HCT116 (cell line): ENCODE measurements at regions not wholly inside any gene's neighbourhood (a gene's known extent, or its start where the extent isn't known, plus 50 kb on each side); places are given as distances from the start of the nearest gene placed in this dataset.

ENCODE experiments used
- ATAC-seq: fragments of 200-7000 bp; cut with Tn5 transposase; 2 replicates; pipeline ENCODE4 v1.9.1; 2020; ENCODE audit warnings: mild to moderate bottlenecking, moderate library complexity
- BruUV-seq: library from RNA; stranded (reverse); fragments of 400-500 nt; replicated peaks from 2 replicates; lab custom pipeline; 2021; lab: Mats Ljungman, UMichigan
- CTCF ChIA-PET: fragments of 300-600 bp; sonication (Branson Sonifier 250); formaldehyde crosslinking; loops from one replicate; lab custom pipeline; 2021; ENCODE audit warnings: antibody characterized with exemption; lab: Charles Lee
- POLR2A ChIA-PET: fragments of 300-600, 350-600 bp; sonication (Branson Sonifier 250); formaldehyde crosslinking; loops from one replicate; lab custom pipeline; 2021; ENCODE audit warnings: antibody characterized with exemption; lab: Charles Lee
- RAD21 ChIA-PET, 2 experiments: fragments of 300-600 bp; sonication (Branson Sonifier 250); formaldehyde crosslinking; loops; one replicate each; lab custom pipeline; 2023; ENCODE audit warnings: low total read pairs in 2 of 2; ENCODE audit not compliant: uncharacterized antibody in 2 of 2, unreplicated experiment in 2 of 2, low non-redundant PET in 1 of 2; lab: Charles Lee
- DNase-seq: peaks from one replicate; pipeline ENCODE4 v3.0.0-alpha.2; 2010; ENCODE audit warnings: low read depth, low spot score
- H2AFZ ChIP-seq: fragments of 200-600 bp; shearing (Covaris generic), sonication (generic); 2 replicates; pipeline ENCODE4 v1.6.1; 2017; ENCODE audit warnings: low read depth, mixed run types, mixed read lengths, antibody characterized with exemption, low read length; ENCODE audit not compliant: poor library complexity, severe bottlenecking
- H3K27ac ChIP-seq: 2 replicates; pipeline ENCODE4 v1.5.1; 2012; ENCODE audit warnings: low read depth, low read length
- H3K27me3 ChIP-seq: fragments of 200-600 bp; sonication (generic); 2 replicates; pipeline ENCODE4 v1.6.1; 2016; ENCODE audit warnings: mixed run types, low read length, mixed read lengths; ENCODE audit not compliant: insufficient read depth
- H3K36me3 ChIP-seq, 2 experiments: fragments of 200-500 bp in 1 of 2; fragments of 200-600 bp in 1 of 2; sonication (Bioruptor generic) in 1 of 2; sonication (generic) in 1 of 2; 2 replicates each; pipeline versions ENCODE4 v1.5.1 to v1.6.1; 2014 to 2016; ENCODE audit warnings: low read length in 2 of 2, inconsistent platforms in 1 of 2, mixed read lengths in 1 of 2, mixed run types in 1 of 2; ENCODE audit not compliant: insufficient read depth in 2 of 2, control insufficient read depth in 1 of 2
- H3K4me1 ChIP-seq, 2 experiments: fragments of 200-600 bp in 1 of 2; sonication (generic) in 1 of 2; 2 replicates each; pipeline versions ENCODE4 v1.5.1 to v1.6.1; 2012 to 2017; ENCODE audit warnings: low read length in 2 of 2, inconsistent platforms in 1 of 2, mild to moderate bottlenecking in 1 of 2, mixed read lengths in 1 of 2, mixed run types in 1 of 2, moderate library complexity in 1 of 2; ENCODE audit not compliant: insufficient read depth in 2 of 2, control insufficient read depth in 1 of 2
- H3K4me2 ChIP-seq: fragments of 200-600 bp; sonication (generic); 2 replicates; pipeline ENCODE4 v1.6.1; 2017; ENCODE audit warnings: mixed run types, low read length, mixed read lengths
- H3K4me3 ChIP-seq, 2 experiments: fragments of 200-600 bp in 1 of 2; sonication (generic) in 1 of 2; replicated peaks in 1 of 2; 2 replicates each; pipeline ENCODE4 v1.5.1; 2011 to 2016; ENCODE audit warnings: low read length in 2 of 2, control low read depth in 1 of 2, low read depth in 1 of 2, mild to moderate bottlenecking in 1 of 2, mixed read lengths in 1 of 2, mixed run types in 1 of 2
- H3K79me2 ChIP-seq: fragments of 200-600 bp; sonication (generic); 2 replicates; pipeline ENCODE4 v1.6.1; 2017; ENCODE audit warnings: mild to moderate bottlenecking, mixed run types, low read length, moderate library complexity, mixed read lengths; ENCODE audit not compliant: insufficient read depth
- H3K9ac ChIP-seq: fragments of 200-600 bp; sonication (generic); 2 replicates; pipeline ENCODE4 v1.6.1; 2016; ENCODE audit warnings: low read length, mixed read lengths
- H3K9me2 ChIP-seq: fragments of 200-600 bp; sonication (generic), shearing (Covaris generic); 2 replicates; pipeline ENCODE4 v1.6.1; 2017; ENCODE audit warnings: mixed run types, mild to moderate bottlenecking, moderate library complexity; ENCODE audit not compliant: insufficient read depth
- H3K9me3 ChIP-seq, 2 experiments: fragments of 200-500 bp in 1 of 2; fragments of 200-600 bp in 1 of 2; sonication (Bioruptor generic) in 1 of 2; sonication (generic) in 1 of 2; 2 replicates each; pipeline ENCODE4 v1.6.1; 2014 to 2017; ENCODE audit warnings: low read length in 2 of 2, mixed read lengths in 2 of 2, inconsistent platforms in 1 of 2, low read depth in 1 of 2, mild to moderate bottlenecking in 1 of 2, mixed run types in 1 of 2, moderate library complexity in 1 of 2; ENCODE audit not compliant: control insufficient read depth in 1 of 2, insufficient read depth in 1 of 2
- H4K20me1 ChIP-seq: fragments of 200-600 bp; sonication (generic), shearing (Covaris generic); 2 replicates; pipeline ENCODE4 v1.6.1; 2017; ENCODE audit warnings: mixed run types, mild to moderate bottlenecking, moderate library complexity; ENCODE audit not compliant: insufficient read depth
- CBX3 ChIP-seq: IDR thresholded peaks from 2 replicates; pipeline ENCODE4 v1.6.1; 2012; ENCODE audit warnings: low read depth
- CEBPB ChIP-seq: IDR thresholded peaks from 2 replicates; pipeline ENCODE4 v1.6.1; 2012; ENCODE audit warnings: low read depth
- CTCF ChIP-seq, 3 experiments: fragments of 200-600 bp in 1 of 3; sonication (generic) in 1 of 3; IDR thresholded peaks in 2 of 3; conservative IDR thresholded peaks in 1 of 3; 2 replicates each; pipeline ENCODE4 v1.5.1; 2012 to 2017; ENCODE audit warnings: low read depth in 2 of 3, low read length in 2 of 3, antibody characterized with exemption in 1 of 3, borderline replicate concordance in 1 of 3, control low read depth in 1 of 3, mild to moderate bottlenecking in 1 of 3, mixed read lengths in 1 of 3, mixed run types in 1 of 3, moderate library complexity in 1 of 3; ENCODE audit not compliant: insufficient read depth in 1 of 3
- EGR1 ChIP-seq: IDR thresholded peaks from 2 replicates; pipeline ENCODE4 v1.6.1; 2012; ENCODE audit warnings: low read depth
- EZH2phosphoT487 ChIP-seq: fragments of 200-600 bp; IDR thresholded peaks from 2 replicates; pipeline ENCODE4 v1.6.1; 2018; ENCODE audit warnings: antibody characterized with exemption, borderline replicate concordance
- JUND ChIP-seq: IDR thresholded peaks from 2 replicates; pipeline ENCODE4 v1.6.1; 2012
- POLR2A ChIP-seq: IDR thresholded peaks from 2 replicates; pipeline ENCODE4 v1.7.0; 2011; ENCODE audit warnings: borderline replicate concordance; ENCODE audit not compliant: insufficient read depth, insufficient read length; ENCODE audit errors: extremely low read depth
- RAD21 ChIP-seq: IDR thresholded peaks from 2 replicates; pipeline ENCODE4 v1.6.1; 2012; ENCODE audit warnings: low read depth, mild to moderate bottlenecking
- SIN3A ChIP-seq: IDR thresholded peaks from 2 replicates; pipeline ENCODE4 v1.6.1; 2012; ENCODE audit warnings: low read depth
- SRF ChIP-seq: IDR thresholded peaks from 2 replicates; pipeline ENCODE4 v1.6.1; 2012; ENCODE audit warnings: low read depth
- TCF7L2 ChIP-seq: IDR thresholded peaks from 2 replicates; pipeline ENCODE4 v1.7.0; 2011; ENCODE audit warnings: borderline replicate concordance, inconsistent platforms; ENCODE audit not compliant: insufficient read depth, insufficient read length; ENCODE audit errors: extremely low read depth
- YY1 ChIP-seq: IDR thresholded peaks from 2 replicates; pipeline ENCODE4 v1.6.1; 2011; ENCODE audit warnings: low read length, low read depth, moderate library complexity, mild to moderate bottlenecking; ENCODE audit not compliant: insufficient replicate concordance; ENCODE audit errors: extremely low read depth
- ZBTB33 ChIP-seq: IDR thresholded peaks from 2 replicates; pipeline ENCODE4 v1.6.1; 2011; ENCODE audit warnings: mild to moderate bottlenecking, low read length, moderate library complexity; ENCODE audit not compliant: insufficient replicate concordance; ENCODE audit errors: extremely low read depth
- ZFX ChIP-seq: fragments of 450-650 bp; IDR thresholded peaks from 2 replicates; pipeline ENCODE4 v1.6.1; 2017
- intact Hi-C: fragments of 100-400 bp; cut with micrococcal nuclease; formaldehyde crosslinking; loops from 2 replicates; pipeline ENCODE4 v1.10.0; 2022

GRCh38 chr12:74365178-74365964 is 172.3 kb upstream of the ATXN7L3B start:
- no peak overlapping the region for H3K4me2 ChIP-seq
- H3K9me2 ChIP-seq = no peaks in the 10 kb centered on the region
- ChIA-PET RAD21 (no interaction called here), POLR2A (no interaction called here), CTCF (no interaction called here)
- no peaks in the 10 kb centered on the region for H3K27me3 ChIP-seq
- H4K20me1 ChIP-seq = no peaks in the 10 kb centered on the region
- no TSS peak for BruUV-seq
- DNase-seq = no peak
- H3K79me2 ChIP-seq = no peaks in the 10 kb centered on the region
- H2AFZ ChIP-seq = no peak overlapping the region
- no peaks in the 10 kb centered on the region for H3K36me3 ChIP-seq
- no peaks in the 10 kb centered on the region for H3K4me1 ChIP-seq
- H3K9me3 ChIP-seq = no peaks in the 10 kb centered on the region
- peak; percentile 64; the same call in 1 of the 2 replicates for ATAC-seq
- no peak overlapping the region for H3K27ac ChIP-seq
- H3K9ac ChIP-seq = no peak overlapping the region
- no peak overlapping the region for H3K4me3 ChIP-seq
- TF ChIP-seq CTCF (IDR thresholded peaks at IDR 0.05 in 2 of 3, conservative IDR thresholded peaks at IDR 0.05 in 1 of 3; ENCODE audit: borderline replicate concordance in 1 of 3, insufficient read depth in 1 of 3, low read depth in 2 of 3, low read length in 2 of 3) (peak in 2 of 3 experiments; percentile 25 to 55; a peak in 3 of 6 replicates), RAD21 (peak; percentile 39; the same call in 1 of the 2 replicates), EGR1 (no peak)
- intact Hi-C loops = no loop called here

- ATAC-seq = no peak
- POLR2A ChIA-PET = no interaction called here
- RAD21 ChIA-PET = no interaction called here
- no peak for TF ChIP-seq EZH2phosphoT487
- no peak for TF ChIP-seq YY1
- no peak for TF ChIP-seq RAD21
- TF ChIP-seq POLR2A = no peak
- no peak for TF ChIP-seq CBX3
- TF ChIP-seq TCF7L2 = no peak
- no peak for TF ChIP-seq SIN3A
- no peak for TF ChIP-seq SRF
- no peak for TF ChIP-seq ZFX
- no peak for TF ChIP-seq ZBTB33
- TF ChIP-seq JUND = no peak
- TF ChIP-seq CEBPB = no peak
Observed at GRCh38 chr12:74370608-74371216, 166.9 kb upstream of the ATXN7L3B start.

More at GRCh38 chr12:74370608-74371216, 166.9 kb upstream of the ATXN7L3B start:
- H3K9me3 ChIP-seq = no peaks in the 10 kb centered on the region
- no peak overlapping the region for H3K4me2 ChIP-seq
- H3K36me3 ChIP-seq = no peaks in the 10 kb centered on the region
- no TSS peak for BruUV-seq
- H3K79me2 ChIP-seq = no peaks in the 10 kb centered on the region
- no peaks in the 10 kb centered on the region for H3K27me3 ChIP-seq
- H3K4me3 ChIP-seq = no peak overlapping the region
- intact Hi-C loops = no loop called here
- H3K9me2 ChIP-seq = no peaks in the 10 kb centered on the region
- H3K4me1 ChIP-seq = no peaks in the 10 kb centered on the region
- no peak for DNase-seq
- no peak overlapping the region for H3K9ac ChIP-seq
- no peak overlapping the region for H3K27ac ChIP-seq
- CTCF ChIA-PET = no interaction called here
- H2AFZ ChIP-seq = no peak overlapping the region
- H4K20me1 ChIP-seq = no peaks in the 10 kb centered on the region
